Right atrium auricular region (tissue), 2 donors: ENCODE measurements at regions not wholly inside any gene's neighbourhood (a gene's known extent, or its start where the extent isn't known, plus 50 kb on each side); places are given as distances from the start of the nearest gene placed in this dataset.

Experiments used
- DNase-seq: peaks from one replicate; pipeline ENCODE4 v3.0.0-alpha.2; 2019; ENCODE audit warnings: low spot score
- H3K27ac ChIP-seq, 2 donors: fragments of 200-600 bp; sonication (generic); 1 replicate in 1 of 2; 2 replicates in 1 of 2; pipeline ENCODE4 v1.5.1; 2016 to 2019
- H3K27me3 ChIP-seq, 2 donors: fragments of 200-600 bp; sonication (generic); one replicate each; pipeline versions ENCODE4 v1.5.1 to v1.6.0; 2017 to 2019
- H3K36me3 ChIP-seq: fragments of 200-600 bp; sonication (generic); one replicate; pipeline ENCODE4 v1.5.1; 2016
- H3K4me1 ChIP-seq, 2 donors: fragments of 200-600 bp; sonication (generic); one replicate each; pipeline versions ENCODE4 v1.5.1 to v1.6.0; 2017 to 2019
- H3K4me3 ChIP-seq, 2 donors: fragments of 200-600 bp; sonication (generic); 1 replicate in 1 of 2; 2 replicates in 1 of 2; pipeline ENCODE4 v1.5.1; 2017 to 2019; ENCODE audit warnings: mild to moderate bottlenecking in 1 of 2, moderate library complexity in 1 of 2
- H3K9me3 ChIP-seq, 2 donors: fragments of 200-600 bp; sonication (generic); one replicate each; pipeline ENCODE4 v1.5.1; 2019
- TF ChIP-seq, protein P1 (sequence below), 2 donors: fragments of 200-600 bp; sonication (generic); IDR thresholded peaks; one replicate each; pipeline ENCODE4 v1.5.1; 2019; ENCODE audit warnings: antibody characterized with exemption in 2 of 2

DNA sequence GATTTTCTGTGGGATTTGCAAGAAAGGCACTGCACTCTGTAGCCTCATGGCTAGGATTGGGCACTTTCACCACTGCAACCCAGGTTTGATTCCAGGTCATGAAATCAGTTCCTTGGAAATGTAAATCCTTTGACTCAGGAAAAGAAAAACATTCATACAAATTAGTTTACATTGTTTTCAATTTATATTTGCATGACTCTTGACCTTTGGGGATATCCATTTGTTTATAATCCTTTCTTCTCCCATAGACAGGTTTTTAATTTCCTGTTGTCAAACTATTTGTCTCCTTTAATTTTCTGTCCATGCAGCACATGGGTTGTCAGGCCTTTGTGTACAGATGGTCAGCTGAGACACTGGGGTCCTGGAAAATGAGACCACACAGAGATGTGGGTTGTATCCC, 801.5 kb downstream of the NR2F1-AS1 start:
- DNase-seq: no peak
- no peak overlapping the region for H3K27ac ChIP-seq
- H3K9me3 ChIP-seq: no peaks in the 10 kb centered on the region
- no peaks in the 10 kb centered on the region for H3K36me3 ChIP-seq
- no peak overlapping the region for H3K4me3 ChIP-seq
- H3K4me1 ChIP-seq: no peaks in the 10 kb centered on the region
- TF ChIP-seq, protein P1, sequence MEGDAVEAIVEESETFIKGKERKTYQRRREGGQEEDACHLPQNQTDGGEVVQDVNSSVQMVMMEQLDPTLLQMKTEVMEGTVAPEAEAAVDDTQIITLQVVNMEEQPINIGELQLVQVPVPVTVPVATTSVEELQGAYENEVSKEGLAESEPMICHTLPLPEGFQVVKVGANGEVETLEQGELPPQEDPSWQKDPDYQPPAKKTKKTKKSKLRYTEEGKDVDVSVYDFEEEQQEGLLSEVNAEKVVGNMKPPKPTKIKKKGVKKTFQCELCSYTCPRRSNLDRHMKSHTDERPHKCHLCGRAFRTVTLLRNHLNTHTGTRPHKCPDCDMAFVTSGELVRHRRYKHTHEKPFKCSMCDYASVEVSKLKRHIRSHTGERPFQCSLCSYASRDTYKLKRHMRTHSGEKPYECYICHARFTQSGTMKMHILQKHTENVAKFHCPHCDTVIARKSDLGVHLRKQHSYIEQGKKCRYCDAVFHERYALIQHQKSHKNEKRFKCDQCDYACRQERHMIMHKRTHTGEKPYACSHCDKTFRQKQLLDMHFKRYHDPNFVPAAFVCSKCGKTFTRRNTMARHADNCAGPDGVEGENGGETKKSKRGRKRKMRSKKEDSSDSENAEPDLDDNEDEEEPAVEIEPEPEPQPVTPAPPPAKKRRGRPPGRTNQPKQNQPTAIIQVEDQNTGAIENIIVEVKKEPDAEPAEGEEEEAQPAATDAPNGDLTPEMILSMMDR (IDR thresholded peaks at IDR 0.05): no peak
- no peaks in the 10 kb centered on the region for H3K27me3 ChIP-seq

DNA sequence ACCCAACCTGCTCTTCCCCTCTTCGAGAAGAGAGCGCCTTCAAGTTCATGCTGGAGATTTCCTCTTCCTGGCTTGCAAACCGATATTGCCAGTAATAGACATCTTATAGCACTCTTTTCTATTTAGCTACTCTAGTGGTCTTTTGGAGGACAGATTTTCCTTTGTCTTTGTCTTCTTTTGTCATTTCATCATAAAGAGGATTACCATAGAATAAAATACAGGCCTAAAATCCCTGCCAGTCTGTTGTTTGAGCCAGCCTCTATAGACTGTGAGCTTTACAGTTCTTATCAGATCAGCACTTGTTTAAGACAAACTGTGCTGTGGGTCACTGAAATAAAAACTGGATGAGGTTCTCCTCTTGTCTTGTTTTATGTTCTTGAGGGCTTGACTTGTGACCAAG, 802.8 kb downstream of the NR2F1-AS1 start:
- Histone ChIP-seq H3K27ac (no peak overlapping the region), H3K4me3 (no peak overlapping the region), H3K4me1 (no peaks in the 10 kb centered on the region), H3K9me3 (no peaks in the 10 kb centered on the region), H3K36me3 (no peaks in the 10 kb centered on the region), H3K27me3 (no peaks in the 10 kb centered on the region)
- TF ChIP-seq, protein P1 (IDR thresholded peaks at IDR 0.05): no peak
- no peak for DNase-seq

DNA sequence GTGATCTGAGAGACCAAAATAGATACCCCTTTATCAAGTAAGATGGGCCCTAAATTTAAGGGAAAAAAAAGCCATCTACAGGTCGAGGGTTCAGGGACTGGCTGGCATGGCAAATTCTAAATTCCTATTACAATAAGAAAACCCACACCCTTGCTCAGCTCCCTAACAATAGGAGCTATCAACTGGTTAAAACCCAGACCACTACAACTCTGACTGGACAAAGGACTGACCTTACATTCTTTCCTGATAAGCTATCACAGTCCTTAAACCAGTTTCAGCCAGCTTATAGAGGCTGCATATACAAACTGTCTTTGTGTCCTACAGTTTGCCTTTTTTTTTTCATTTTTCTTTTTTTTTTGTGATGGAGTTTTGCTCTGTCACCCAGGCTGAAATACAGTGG, 803.6 kb downstream of the NR2F1-AS1 start:
- no peak overlapping the region for H3K4me3 ChIP-seq
- no peak for DNase-seq
- H3K9me3 ChIP-seq: no peaks in the 10 kb centered on the region
- TF ChIP-seq, protein P1 (IDR thresholded peaks at IDR 0.05): no peak
- no peaks in the 10 kb centered on the region for H3K36me3 ChIP-seq
- no peak overlapping the region for H3K27ac ChIP-seq
- H3K4me1 ChIP-seq: no peaks in the 10 kb centered on the region
- no peaks in the 10 kb centered on the region for H3K27me3 ChIP-seq

DNA sequence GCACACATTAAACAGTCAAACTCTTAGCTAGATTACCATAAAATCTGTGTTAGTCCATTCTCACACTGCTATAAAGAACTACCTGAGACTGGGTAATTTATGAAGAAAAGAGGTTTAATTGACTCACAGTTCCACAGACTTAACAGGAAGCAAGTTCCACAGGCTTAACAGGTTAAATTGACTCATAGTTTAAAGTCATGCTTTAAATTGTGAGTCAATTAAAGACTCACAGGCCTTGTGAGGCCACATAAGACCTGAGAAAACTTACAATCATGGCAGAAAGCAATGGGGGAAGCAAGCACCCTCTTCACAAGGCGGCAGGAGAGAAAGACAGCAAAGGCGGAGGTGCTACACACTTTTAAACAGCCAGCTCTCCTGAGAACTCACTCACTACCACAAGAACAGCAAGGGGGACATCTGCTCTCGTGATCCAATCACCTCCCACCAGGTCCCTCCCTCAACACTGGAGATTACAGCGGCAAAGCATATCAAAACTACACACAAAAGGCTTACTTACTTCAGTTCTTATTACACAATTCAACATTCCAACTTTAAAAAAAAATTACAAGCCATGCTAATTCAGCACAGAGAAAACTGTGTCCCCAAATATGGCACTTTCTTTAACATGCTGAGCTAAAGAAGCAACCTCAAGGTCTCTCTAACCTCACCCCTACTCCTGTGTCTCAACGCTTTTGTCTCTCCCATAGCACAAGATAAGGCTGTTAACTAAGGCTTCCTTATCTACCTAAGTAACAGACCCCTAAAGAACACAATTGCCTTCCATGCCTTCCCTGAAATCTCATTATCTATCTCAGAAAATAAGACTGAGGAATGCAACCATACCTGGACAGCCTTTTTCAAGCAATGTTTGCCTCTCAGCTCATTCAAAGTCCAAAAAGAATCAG, 805.1 kb downstream of the NR2F1-AS1 start:
- Histone ChIP-seq H3K27me3 (no peaks in the 10 kb centered on the region), H3K9me3 (no peaks in the 10 kb centered on the region), H3K27ac (no peak overlapping the region), H3K4me1 (no peaks in the 10 kb centered on the region), H3K4me3 (no peak overlapping the region), H3K36me3 (no peaks in the 10 kb centered on the region)
- TF ChIP-seq, protein P1 (IDR thresholded peaks at IDR 0.05): no peak
- DNase-seq: no peak

DNA sequence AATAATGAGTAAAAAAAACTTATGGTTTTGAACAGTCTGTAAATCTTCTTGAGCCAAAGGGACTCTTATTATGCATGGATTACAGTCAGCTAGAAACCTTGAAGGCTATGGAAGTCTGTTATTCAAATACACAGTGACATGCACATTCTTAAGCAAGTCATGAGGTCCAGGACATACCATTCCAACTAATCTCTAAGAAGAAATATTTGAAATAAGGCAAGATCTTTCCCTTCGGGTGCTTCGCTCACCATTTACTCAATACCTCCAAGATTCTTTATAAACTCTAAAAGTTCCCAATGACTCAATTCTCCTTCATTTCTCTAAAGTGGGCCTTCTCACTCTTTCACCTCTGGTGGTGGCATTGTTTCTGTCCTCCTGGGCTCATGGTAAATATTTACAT, 811.0 kb downstream of the NR2F1-AS1 start:
- no peak for DNase-seq
- Histone ChIP-seq H3K27me3 (no peaks in the 10 kb centered on the region), H3K36me3 (no peaks in the 10 kb centered on the region), H3K4me1 (no peaks in the 10 kb centered on the region), H3K4me3 (no peak overlapping the region), H3K9me3 (no peaks in the 10 kb centered on the region), H3K27ac (no peak overlapping the region)
- TF ChIP-seq, protein P1 (IDR thresholded peaks at IDR 0.05): no peak

DNA sequence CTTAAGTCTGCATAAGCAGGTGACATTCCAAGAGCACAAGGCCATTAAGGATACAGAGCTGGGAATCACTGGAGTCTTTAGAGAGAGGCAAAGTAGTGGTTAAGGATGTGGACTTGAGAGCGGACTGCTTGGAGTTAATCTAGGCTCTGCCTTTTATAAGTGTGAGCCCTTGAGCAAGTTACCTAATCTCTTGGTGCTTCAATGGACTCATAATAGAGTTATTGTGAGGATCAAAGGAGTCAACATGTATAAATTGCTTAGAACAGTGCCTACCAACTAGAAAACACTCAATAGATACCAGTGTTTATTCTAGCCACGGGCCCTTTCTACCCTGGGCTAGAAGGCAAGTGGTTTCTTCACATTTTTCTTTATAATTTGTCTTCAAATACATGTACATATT, 819.4 kb downstream of the NR2F1-AS1 start:
- no peak for DNase-seq
- Histone ChIP-seq H3K36me3 (no peaks in the 10 kb centered on the region), H3K9me3 (no peaks in the 10 kb centered on the region), H3K4me3 (no peak overlapping the region), H3K4me1 (no peaks in the 10 kb centered on the region), H3K27me3 (no peaks in the 10 kb centered on the region), H3K27ac (no peak overlapping the region)
- TF ChIP-seq, protein P1 (IDR thresholded peaks at IDR 0.05): no peak
